HepG2 (cell line): ENCODE measurements at regions not wholly inside any gene's neighbourhood (a gene's known extent, or its start where the extent isn't known, plus 50 kb on each side); places are given as distances from the start of the nearest gene placed in this dataset.

Source experiments
- ATAC-seq: fragments of 200-7000 bp; cut with Tn5 transposase; 3 replicates; pipeline ENCODE4 v1.9.1; 2020; ENCODE audit warnings: mild to moderate bottlenecking, moderate library complexity
- BruUV-seq: library from RNA; stranded (reverse); fragments of 400-500 nt; replicated peaks from 2 replicates; lab custom pipeline; 2021; lab: Mats Ljungman, UMichigan
- CTCF ChIA-PET: fragments of 300-600 bp; formaldehyde crosslinking; extraction: SDS; loops from one replicate; lab custom pipeline; 2021; ENCODE audit warnings: low total read pairs, inconsistent platforms, low intra/inter-chr PET ratio; lab: Yijun Ruan, JAX
- POLR2A ChIA-PET: fragments of 350-600 bp; sonication (Branson Sonifier 250); formaldehyde crosslinking; loops from one replicate; lab custom pipeline; 2020; ENCODE audit warnings: antibody characterized with exemption, inconsistent platforms; lab: Yijun Ruan, JAX
- DNase-seq: peaks from one replicate; pipeline ENCODE4 v3.0.0-alpha.2; 2015; ENCODE audit warnings: low spot score
- FAIRE-seq: peaks from 3 replicates; lab custom pipeline; 2011; peaks lifted over from hg19 to GRCh38; lab: Jason Lieb, UNC
- H2AFZ ChIP-seq: one replicate; pipeline ENCODE4 v1.6.1; 2011; ENCODE audit warnings: low read length, inconsistent platforms
- H3K27ac ChIP-seq: fragments of 300-600 bp; 3 replicates; pipeline ENCODE4 v1.8.0; 2011; ENCODE audit warnings: mixed run types, mild to moderate bottlenecking, mixed read lengths, low read length, inconsistent platforms; ENCODE audit not compliant: insufficient read depth; ENCODE audit errors: extremely low read length
- H3K27me3 ChIP-seq, 2 experiments: fragments of 200-600 bp in 1 of 2; 2 replicates in 1 of 2; 3 replicates in 1 of 2; pipeline versions ENCODE4 v1.6.0 to v1.8.0; 2011; ENCODE audit warnings: low read length in 2 of 2, mild to moderate bottlenecking in 2 of 2, moderate library complexity in 2 of 2, inconsistent platforms in 1 of 2; ENCODE audit not compliant: insufficient read depth in 2 of 2, control insufficient read depth in 1 of 2
- H3K36me3 ChIP-seq, 2 experiments: fragments of 200-600 bp in 1 of 2; replicated peaks in 1 of 2; 2 replicates in 1 of 2; 3 replicates in 1 of 2; pipeline versions ENCODE4 v1.5.1 to v1.8.0; 2011; ENCODE audit warnings: low read length in 2 of 2, inconsistent platforms in 1 of 2; ENCODE audit not compliant: insufficient read depth in 2 of 2, control insufficient read depth in 1 of 2
- H3K4me1 ChIP-seq: 2 replicates; pipeline ENCODE4 v1.5.1; 2012; ENCODE audit warnings: low read length, inconsistent platforms; ENCODE audit not compliant: insufficient read depth
- H3K4me2 ChIP-seq: 2 replicates; pipeline ENCODE4 v1.6.0; 2011; ENCODE audit warnings: low read depth, low read length, inconsistent platforms
- H3K4me3 ChIP-seq, 3 experiments: fragments of 200-600 bp in 1 of 3; sonication (generic), shearing (Covaris generic) in 1 of 3; replicated peaks in 1 of 3; 2 replicates each; pipeline ENCODE4 v1.5.1; 2011 to 2016; ENCODE audit warnings: low read length in 3 of 3, inconsistent platforms in 2 of 3, low read depth in 2 of 3, mild to moderate bottlenecking in 2 of 3, control low read depth in 1 of 3, mixed read lengths in 1 of 3; ENCODE audit not compliant: insufficient read depth in 1 of 3
- H3K79me2 ChIP-seq: one replicate; pipeline ENCODE4 v1.6.1; 2011; ENCODE audit warnings: low read length, inconsistent platforms; ENCODE audit not compliant: insufficient read depth
- H3K9ac ChIP-seq: 2 replicates; pipeline ENCODE4 v1.6.0; 2011; ENCODE audit warnings: mild to moderate bottlenecking, low read depth, low read length, inconsistent platforms; ENCODE audit not compliant: insufficient read depth
- H3K9me3 ChIP-seq: 2 replicates; pipeline ENCODE4 v1.5.1; 2012; ENCODE audit warnings: mild to moderate bottlenecking, low read length
- H4K20me1 ChIP-seq: 2 replicates; pipeline ENCODE4 v1.6.0; 2011; ENCODE audit warnings: inconsistent platforms, mild to moderate bottlenecking, low read length, moderate library complexity; ENCODE audit not compliant: insufficient read depth
- ELF4 ChIP-seq: sonication (generic); formaldehyde crosslinking; IDR thresholded peaks from 2 replicates; pipeline ENCODE4 v1.5.0; 2020; ENCODE audit warnings: missing genetic modification reagents, mild to moderate bottlenecking, moderate library complexity, borderline replicate concordance
- HNRNPUL1 ChIP-seq: fragments of 200-400 bp; formaldehyde crosslinking; IDR thresholded peaks from 2 replicates; pipeline ENCODE4 v1.6.1; 2017; ENCODE audit warnings: low read depth, mild to moderate bottlenecking, low read length, moderate library complexity
- KLF16 ChIP-seq, 2 experiments: sonication (generic) in 1 of 2; formaldehyde crosslinking in 1 of 2; IDR thresholded peaks; 2 replicates each; pipeline versions ENCODE4 v1.6.1 to v1.8.0; 2016 to 2023; ENCODE audit warnings: missing genetic modification reagents in 2 of 2, missing compliant biosample characterization in 1 of 2
- NFIB ChIP-seq: sonication (generic); formaldehyde crosslinking; IDR thresholded peaks from 2 replicates; pipeline ENCODE4 v1.9.0; 2021; ENCODE audit warnings: missing genetic modification reagents, mild to moderate bottlenecking, borderline replicate concordance
- POLR2G ChIP-seq: fragments of 200-400 bp; formaldehyde crosslinking; IDR thresholded peaks from 2 replicates; pipeline ENCODE4 v1.6.1; 2018; ENCODE audit warnings: mild to moderate bottlenecking, low read depth, low read length, moderate library complexity
- SP1 ChIP-seq, 2 experiments: fragments of 450-650 bp in 1 of 2; sonication (generic) in 1 of 2; formaldehyde crosslinking in 1 of 2; IDR thresholded peaks; 2 replicates each; pipeline versions ENCODE4 v1.4.0 to v1.6.1; 2016 to 2020; ENCODE audit warnings: missing genetic modification reagents in 1 of 2
- ZBED4 ChIP-seq: sonication (generic); formaldehyde crosslinking; IDR thresholded peaks from 2 replicates; pipeline ENCODE4 v1.4.0; 2020; ENCODE audit warnings: missing genetic modification reagents, borderline replicate concordance
- ZBTB7A ChIP-seq: sonication (generic); formaldehyde crosslinking; IDR thresholded peaks from 2 replicates; pipeline ENCODE4 v1.8.0; 2022; ENCODE audit warnings: mild to moderate bottlenecking, missing genetic modification reagents
- ZBTB8A ChIP-seq: sonication (generic); formaldehyde crosslinking; IDR thresholded peaks from 2 replicates; pipeline ENCODE4 v1.4.0; 2020; ENCODE audit warnings: mild to moderate bottlenecking, low read depth, missing genetic modification reagents, borderline replicate concordance
- ZNF256 ChIP-seq: sonication (generic); formaldehyde crosslinking; conservative IDR thresholded peaks from 2 replicates; pipeline ENCODE4 v1.4.0; 2020; ENCODE audit warnings: missing genetic modification reagents
- ZNF678 ChIP-seq: sonication (generic); formaldehyde crosslinking; IDR thresholded peaks from 2 replicates; pipeline ENCODE4 v1.4.0; 2020; ENCODE audit warnings: mild to moderate bottlenecking, missing genetic modification reagents
- ZSCAN22 ChIP-seq: sonication (generic); formaldehyde crosslinking; IDR thresholded peaks from 2 replicates; pipeline ENCODE4 v1.4.0; 2020; ENCODE audit warnings: mild to moderate bottlenecking, missing genetic modification reagents
- WGBS: methylation state at CpG from one replicate; pipeline ENCODE4 v1.1.6; 2017; ENCODE audit warnings: low lambda C conversion rate; 5-methylcytosine and 5-hydroxymethylcytosine counted together
- in situ Hi-C: cut with HindIII; loops from 2 replicates; pipeline ENCODE4 v1.10.0; 2017; ENCODE audit warnings: low pct_unique_long_range_greater_than_20kb; ENCODE audit not compliant: extremely low pct_ligation_motif_present
- intact Hi-C: fragments of 100-400 bp; cut with micrococcal nuclease; formaldehyde crosslinking; loops from one replicate; pipeline ENCODE4 v1.10.0; 2022; ENCODE audit not compliant: unreplicated experiment
- TF ChIP-seq, protein P1 (sequence below): sonication (generic); formaldehyde crosslinking; IDR thresholded peaks from 2 replicates; pipeline ENCODE4 v1.5.0; 2020; ENCODE audit warnings: missing genetic modification reagents

DNA sequence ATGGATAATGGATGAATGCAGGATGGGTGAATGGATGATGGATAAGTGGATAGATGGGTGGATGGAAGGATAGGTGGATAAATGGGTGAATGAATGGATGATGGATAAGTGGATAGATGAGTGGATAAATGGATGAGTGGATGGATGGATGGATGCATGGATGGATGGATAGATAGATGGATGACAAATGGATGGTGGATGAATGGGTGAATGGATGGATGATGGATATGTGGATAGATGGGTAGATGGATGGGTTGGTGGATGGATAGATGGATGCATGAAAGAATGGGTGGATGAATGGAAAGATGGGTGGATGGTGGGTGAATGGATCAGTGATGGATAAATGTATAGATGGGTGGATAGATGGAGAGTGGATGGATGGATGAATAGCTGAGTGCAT, 564.8 kb downstream of the MIAT start (continued):
- TF ChIP-seq SP1 (IDR thresholded peaks at IDR 0.05) (no peak), SP1 (CRISPR knock-in tag; IDR thresholded peaks at IDR 0.05) (no peak), ZNF256 (no peak), POLR2G (no peak), NFIB (CRISPR knock-in tag) (no peak)

- Histone ChIP-seq H3K27ac (no peak overlapping the region), H3K9me3 (no peaks in the 10 kb centered on the region), H3K4me1 (no peaks in the 10 kb centered on the region), H3K36me3 (no peaks in the 10 kb centered on the region), H3K79me2 (no peaks in the 10 kb centered on the region), H2AFZ (no peak overlapping the region), H4K20me1 (no peaks in the 10 kb centered on the region), H3K4me2 (no peak overlapping the region), H3K9ac (no peak overlapping the region), H3K4me3 (no peak overlapping the region), H3K27me3 (no peaks in the 10 kb centered on the region; a peak in 1 of 5 replicates)
- WGBS: 2% methylated on average over 3 of the region's 3 CpGs
- ChIA-PET POLR2A (no interaction called here), CTCF (no interaction called here)
- intact Hi-C loops (no loop called here), in situ Hi-C loops (no loop called here)
- no TSS peak for BruUV-seq
- no peak for ATAC-seq
- no peak for FAIRE-seq
- no peak for DNase-seq
- TF ChIP-seq KLF16 (CRISPR knock-in tag; IDR thresholded peaks at IDR 0.05) (no peak), ZBTB7A (CRISPR knock-in tag) (no peak), ZBED4 (CRISPR knock-in tag) (no peak), ZSCAN22 (no peak), ZBTB8A (no peak), HNRNPUL1 (no peak), ELF4 (CRISPR knock-in tag) (no peak), ZNF678 (CRISPR knock-in tag) (no peak)
- TF ChIP-seq, protein P1, sequence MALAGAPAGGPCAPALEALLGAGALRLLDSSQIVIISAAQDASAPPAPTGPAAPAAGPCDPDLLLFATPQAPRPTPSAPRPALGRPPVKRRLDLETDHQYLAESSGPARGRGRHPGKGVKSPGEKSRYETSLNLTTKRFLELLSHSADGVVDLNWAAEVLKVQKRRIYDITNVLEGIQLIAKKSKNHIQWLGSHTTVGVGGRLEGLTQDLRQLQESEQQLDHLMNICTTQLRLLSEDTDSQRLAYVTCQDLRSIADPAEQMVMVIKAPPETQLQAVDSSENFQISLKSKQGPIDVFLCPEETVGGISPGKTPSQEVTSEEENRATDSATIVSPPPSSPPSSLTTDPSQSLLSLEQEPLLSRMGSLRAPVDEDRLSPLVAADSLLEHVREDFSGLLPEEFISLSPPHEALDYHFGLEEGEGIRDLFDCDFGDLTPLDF (CRISPR knock-in tag): no peak
These were observed 566.2 kb downstream of the MIAT start for GRCh38 chr22:27223317-27224177.
